Effector memory CD4-positive, alpha-beta T cell (primary cell): ENCODE measurements at regions not wholly inside any gene's neighbourhood (a gene's known extent, or its start where the extent isn't known, plus 50 kb on each side); places are given as distances from the start of the nearest gene placed in this dataset.
"Not testable (repeated sequence)": the region's sequence is repeated elsewhere in the genome, so short reads cannot be mapped to it uniquely, and the experiment has no call there.

Source experiments
- DNase-seq, 3 donors: peaks; one replicate each; pipeline ENCODE4 v3.0.0-alpha.2; 2020
- H3K27ac ChIP-seq: 2 replicates; pipeline ENCODE4 v1.7.0; 2013; ENCODE audit warnings: mild to moderate bottlenecking, low read length, moderate library complexity; ENCODE audit not compliant: insufficient read depth, poor library complexity, severe bottlenecking
- H3K27me3 ChIP-seq: replicated peaks from 2 replicates; pipeline ENCODE4 v1.7.0; 2013; ENCODE audit warnings: mild to moderate bottlenecking, low read length; ENCODE audit not compliant: insufficient read depth, control insufficient read depth, poor library complexity, severe bottlenecking
- H3K36me3 ChIP-seq: 2 replicates; pipeline ENCODE4 v1.7.0; 2013; ENCODE audit warnings: mild to moderate bottlenecking, low read length, moderate library complexity; ENCODE audit not compliant: control insufficient read depth, insufficient read depth
- H3K4me1 ChIP-seq: 2 replicates; pipeline ENCODE4 v1.7.0; 2013; ENCODE audit warnings: low read length, mild to moderate bottlenecking; ENCODE audit not compliant: control insufficient read depth, insufficient read depth, poor library complexity, severe bottlenecking
- H3K4me3 ChIP-seq: 2 replicates; pipeline ENCODE4 v1.7.0; 2013; ENCODE audit warnings: low read length, low read depth, mild to moderate bottlenecking; ENCODE audit not compliant: insufficient read depth, poor library complexity, severe bottlenecking
- H3K9me3 ChIP-seq: 2 replicates; pipeline ENCODE4 v1.7.0; 2013; ENCODE audit warnings: mild to moderate bottlenecking, low read length, moderate library complexity; ENCODE audit not compliant: control insufficient read depth

DNA sequence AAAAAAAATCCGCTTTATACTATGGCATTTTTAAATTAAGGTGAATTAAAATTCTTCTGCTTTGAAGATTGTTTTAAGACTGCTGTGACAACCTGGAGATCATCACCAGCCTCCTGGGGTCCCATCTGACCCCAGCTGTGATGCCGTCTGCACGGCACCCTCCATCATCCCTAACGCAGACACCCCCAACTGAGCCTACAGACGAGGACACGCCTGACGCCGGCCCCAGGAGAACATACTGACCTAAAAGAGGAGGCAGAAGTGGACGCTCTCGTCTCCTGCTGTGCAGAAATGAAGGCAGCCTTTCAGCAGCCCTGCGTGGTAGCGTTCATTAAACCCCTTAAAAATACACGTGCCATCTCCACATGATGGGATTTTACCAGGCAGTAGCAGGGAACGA, 125.6 kb upstream of the PPP1R26 start:
- DNase-seq = no peak
- Histone ChIP-seq H3K9me3 (no peaks in the 10 kb centered on the region), H3K4me3 (no peak overlapping the region), H3K27ac (no peak overlapping the region), H3K27me3 (no peaks in the 10 kb centered on the region), H3K36me3 (no peaks in the 10 kb centered on the region), H3K4me1 (no peaks in the 10 kb centered on the region)

- no peak overlapping the region for H3K27ac ChIP-seq
- no peak for DNase-seq
- no peaks in the 10 kb centered on the region for H3K4me1 ChIP-seq
- no peak overlapping the region for H3K4me3 ChIP-seq
- no peaks in the 10 kb centered on the region for H3K9me3 ChIP-seq
- no peaks in the 10 kb centered on the region for H3K27me3 ChIP-seq
- no peaks in the 10 kb centered on the region for H3K36me3 ChIP-seq
Observed at GRCh38 chr9:135355521-135356011, 124.0 kb upstream of the PPP1R26 start.

DNA sequence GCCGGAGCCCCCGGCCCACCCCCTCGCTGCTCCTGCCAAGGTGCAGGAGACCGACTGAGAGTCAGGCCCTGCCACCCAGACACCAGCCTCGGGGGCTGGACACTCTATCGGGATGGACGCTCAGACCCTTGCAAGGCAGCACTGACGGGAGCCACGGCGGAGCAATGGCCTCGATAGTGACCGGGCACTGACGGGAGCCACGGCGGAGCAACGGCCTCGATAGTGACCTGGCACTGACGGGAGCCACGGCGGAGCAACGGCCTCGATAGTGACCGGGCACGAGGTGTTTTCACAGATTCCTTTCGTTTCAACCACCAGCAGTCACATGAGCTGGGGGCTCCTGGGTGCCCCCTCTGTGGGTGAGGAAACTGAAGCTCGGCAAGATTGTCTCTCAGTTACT, 123.6 kb upstream of the PPP1R26 start:
- Histone ChIP-seq H3K27ac (no peak overlapping the region), H3K4me1 (no peaks in the 10 kb centered on the region), H3K27me3 (no peaks in the 10 kb centered on the region), H3K9me3 (no peaks in the 10 kb centered on the region), H3K36me3 (no peaks in the 10 kb centered on the region), H3K4me3 (no peak overlapping the region)
- no peak for DNase-seq

GRCh38 chr9:135356796-135357195, 122.8 kb upstream of the PPP1R26 start:
- no peaks in the 10 kb centered on the region for H3K36me3 ChIP-seq
- no peak overlapping the region for H3K27ac ChIP-seq
- H3K27me3 ChIP-seq = no peaks in the 10 kb centered on the region
- no peak overlapping the region for H3K4me3 ChIP-seq
- H3K4me1 ChIP-seq = no peaks in the 10 kb centered on the region
- no peaks in the 10 kb centered on the region for H3K9me3 ChIP-seq
- no peak for DNase-seq

DNA sequence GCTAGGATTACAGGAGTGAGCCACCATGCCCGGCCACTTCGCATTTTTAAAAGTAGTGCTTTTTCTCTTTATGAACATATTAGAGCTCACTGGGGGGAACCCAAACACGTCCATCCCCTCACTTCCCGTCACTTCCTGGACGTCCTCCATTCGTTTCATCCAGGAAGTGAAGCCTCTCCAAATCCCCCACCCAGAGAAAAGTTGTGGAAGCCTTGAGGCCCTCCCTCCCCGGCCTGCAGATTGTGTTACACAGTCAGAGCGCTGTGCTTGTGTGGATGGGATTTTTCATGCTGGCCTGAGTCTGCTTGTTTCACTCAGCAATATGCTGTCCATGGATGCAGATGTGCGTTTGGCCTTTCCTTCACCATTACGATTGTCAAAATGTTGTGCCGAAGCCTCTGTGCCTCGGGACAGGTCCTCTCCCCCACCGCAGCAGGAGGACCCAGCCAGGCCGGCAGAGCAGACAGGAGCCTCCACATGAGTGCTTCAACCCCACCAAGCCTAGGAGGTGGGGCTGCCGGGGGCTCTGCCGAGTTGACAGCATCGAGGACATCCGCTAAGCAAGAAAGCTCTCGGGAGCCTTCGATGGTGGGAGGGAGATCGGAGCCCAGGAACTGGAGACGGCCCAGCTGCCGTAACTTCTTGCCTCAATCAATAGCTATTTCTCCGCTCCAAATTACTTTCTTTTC, 121.6 kb upstream of the PPP1R26 start:
- no peak overlapping the region for H3K4me3 ChIP-seq
- no peaks in the 10 kb centered on the region for H3K27me3 ChIP-seq
- no peaks in the 10 kb centered on the region for H3K9me3 ChIP-seq
- no peaks in the 10 kb centered on the region for H3K36me3 ChIP-seq
- H3K27ac ChIP-seq = no peak overlapping the region
- no peaks in the 10 kb centered on the region for H3K4me1 ChIP-seq
- no peak for DNase-seq

DNA sequence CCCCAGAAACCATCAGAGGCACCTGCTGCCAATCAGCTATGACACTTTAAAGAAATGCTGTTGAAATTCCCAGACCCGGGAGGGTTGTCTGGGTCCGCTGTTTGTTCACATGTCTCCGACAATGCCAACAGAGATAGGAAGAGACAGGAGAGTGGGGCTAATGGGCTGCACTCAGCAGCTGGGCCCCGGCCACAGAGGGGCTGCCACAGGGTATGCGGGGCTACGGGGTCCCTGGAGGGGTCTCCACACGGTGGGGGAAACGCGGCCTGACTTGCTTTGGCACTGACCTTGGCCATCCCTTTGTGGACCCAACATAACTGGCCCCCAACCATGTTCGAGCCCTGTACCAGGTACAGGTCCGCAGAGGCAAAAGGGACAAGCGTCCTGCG, 121.0 kb upstream of the PPP1R26 start:
- Histone ChIP-seq H3K27ac (no peak overlapping the region), H3K4me1 (no peaks in the 10 kb centered on the region), H3K9me3 (no peaks in the 10 kb centered on the region), H3K4me3 (no peak overlapping the region), H3K36me3 (no peaks in the 10 kb centered on the region), H3K27me3 (no peaks in the 10 kb centered on the region)
- no peak for DNase-seq

DNA sequence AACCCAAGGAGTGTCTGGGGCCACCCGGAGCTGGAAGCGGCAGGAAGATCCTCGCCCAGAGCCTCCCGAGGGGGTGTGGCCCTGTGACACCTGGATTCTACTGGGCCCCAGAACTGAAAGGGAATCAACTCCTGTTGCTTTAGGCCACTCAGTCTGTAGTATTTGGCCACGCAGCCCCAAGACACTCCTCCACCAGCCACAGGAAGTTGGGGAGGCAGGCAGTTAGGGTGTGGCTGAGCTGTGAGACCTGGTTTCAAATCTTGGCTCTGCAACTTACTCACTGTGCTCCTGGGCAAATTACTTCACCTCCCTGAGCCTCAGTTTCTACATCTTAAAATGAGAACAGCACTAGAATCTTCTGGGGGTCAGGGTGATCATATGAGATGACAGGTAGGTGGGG, 119.8 kb upstream of the PPP1R26 start:
- no peaks in the 10 kb centered on the region for H3K27me3 ChIP-seq
- H3K4me3 ChIP-seq = no peak overlapping the region
- no peak for DNase-seq
- no peaks in the 10 kb centered on the region for H3K4me1 ChIP-seq
- H3K9me3 ChIP-seq = no peaks in the 10 kb centered on the region
- H3K27ac ChIP-seq = no peak overlapping the region
- H3K36me3 ChIP-seq = no peaks in the 10 kb centered on the region

- no peak for DNase-seq
- Histone ChIP-seq H3K27me3 (no peaks in the 10 kb centered on the region), H3K27ac (no peak overlapping the region), H3K36me3 (no peaks in the 10 kb centered on the region), H3K4me1 (no peaks in the 10 kb centered on the region), H3K4me3 (no peak overlapping the region), H3K9me3 (no peaks in the 10 kb centered on the region)
Observed at GRCh38 chr9:135360617-135361016, 119.0 kb upstream of the PPP1R26 start.

DNA sequence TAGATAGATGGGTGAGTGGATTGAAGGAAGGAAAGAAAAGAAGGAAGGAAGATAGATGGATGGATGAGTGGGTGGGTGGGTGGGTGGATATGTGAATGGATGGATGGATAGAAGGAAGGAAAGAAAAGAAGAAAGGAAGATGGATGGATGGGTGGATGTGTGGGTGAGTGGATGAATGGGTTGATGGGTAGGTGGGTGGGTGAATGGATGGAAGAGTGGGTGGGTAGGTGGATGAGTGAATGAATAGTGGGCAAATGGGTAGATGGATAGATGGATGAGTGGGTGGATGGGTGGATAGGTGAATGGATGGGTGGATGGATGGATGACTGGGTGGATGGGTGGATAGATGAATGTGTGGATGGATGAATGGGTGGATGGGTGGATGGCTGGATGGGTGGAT, 117.9 kb upstream of the PPP1R26 start:
- not testable (repeated sequence) for H3K4me3 ChIP-seq, H3K27me3 ChIP-seq, H3K9me3 ChIP-seq, H3K4me1 ChIP-seq, H3K36me3 ChIP-seq, DNase-seq, H3K27ac ChIP-seq

GRCh38 chr9:135363596-135363995, 116.0 kb upstream of the PPP1R26 start:
- Histone ChIP-seq H3K27ac (no peak overlapping the region), H3K9me3 (no peaks in the 10 kb centered on the region), H3K27me3 (no peaks in the 10 kb centered on the region), H3K36me3 (no peaks in the 10 kb centered on the region), H3K4me1 (no peaks in the 10 kb centered on the region), H3K4me3 (no peak overlapping the region)
- DNase-seq = no peak
